ENCODE measurements at regions not wholly inside any gene's neighbourhood (a gene's known extent, or its start where the extent isn't known, plus 50 kb on each side); places are given as distances from the start of the nearest gene placed in this dataset.

DNA sequence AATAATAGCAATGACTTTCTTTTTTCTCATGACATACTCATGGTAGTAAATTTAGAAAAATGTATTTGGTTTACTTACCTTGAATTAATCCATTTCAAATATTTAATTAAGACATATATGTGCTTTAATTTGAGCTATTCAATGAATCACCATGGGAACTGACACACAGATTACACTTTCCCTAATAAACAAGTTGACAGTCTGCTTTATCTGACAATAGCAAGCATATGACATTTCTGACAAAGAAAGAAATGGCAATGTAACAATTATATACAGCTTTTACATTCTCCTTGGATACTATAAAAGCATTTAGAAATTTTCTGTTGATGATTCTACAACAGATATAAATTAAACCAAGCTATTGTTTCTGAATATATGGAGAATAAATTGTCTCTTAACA, 382.5 kb downstream of the CYLC2 start:
- TF ChIP-seq, protein P1, sequence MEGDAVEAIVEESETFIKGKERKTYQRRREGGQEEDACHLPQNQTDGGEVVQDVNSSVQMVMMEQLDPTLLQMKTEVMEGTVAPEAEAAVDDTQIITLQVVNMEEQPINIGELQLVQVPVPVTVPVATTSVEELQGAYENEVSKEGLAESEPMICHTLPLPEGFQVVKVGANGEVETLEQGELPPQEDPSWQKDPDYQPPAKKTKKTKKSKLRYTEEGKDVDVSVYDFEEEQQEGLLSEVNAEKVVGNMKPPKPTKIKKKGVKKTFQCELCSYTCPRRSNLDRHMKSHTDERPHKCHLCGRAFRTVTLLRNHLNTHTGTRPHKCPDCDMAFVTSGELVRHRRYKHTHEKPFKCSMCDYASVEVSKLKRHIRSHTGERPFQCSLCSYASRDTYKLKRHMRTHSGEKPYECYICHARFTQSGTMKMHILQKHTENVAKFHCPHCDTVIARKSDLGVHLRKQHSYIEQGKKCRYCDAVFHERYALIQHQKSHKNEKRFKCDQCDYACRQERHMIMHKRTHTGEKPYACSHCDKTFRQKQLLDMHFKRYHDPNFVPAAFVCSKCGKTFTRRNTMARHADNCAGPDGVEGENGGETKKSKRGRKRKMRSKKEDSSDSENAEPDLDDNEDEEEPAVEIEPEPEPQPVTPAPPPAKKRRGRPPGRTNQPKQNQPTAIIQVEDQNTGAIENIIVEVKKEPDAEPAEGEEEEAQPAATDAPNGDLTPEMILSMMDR (IDR thresholded peaks at IDR 0.05), result no peak
- TF ChIP-seq, protein P2, sequence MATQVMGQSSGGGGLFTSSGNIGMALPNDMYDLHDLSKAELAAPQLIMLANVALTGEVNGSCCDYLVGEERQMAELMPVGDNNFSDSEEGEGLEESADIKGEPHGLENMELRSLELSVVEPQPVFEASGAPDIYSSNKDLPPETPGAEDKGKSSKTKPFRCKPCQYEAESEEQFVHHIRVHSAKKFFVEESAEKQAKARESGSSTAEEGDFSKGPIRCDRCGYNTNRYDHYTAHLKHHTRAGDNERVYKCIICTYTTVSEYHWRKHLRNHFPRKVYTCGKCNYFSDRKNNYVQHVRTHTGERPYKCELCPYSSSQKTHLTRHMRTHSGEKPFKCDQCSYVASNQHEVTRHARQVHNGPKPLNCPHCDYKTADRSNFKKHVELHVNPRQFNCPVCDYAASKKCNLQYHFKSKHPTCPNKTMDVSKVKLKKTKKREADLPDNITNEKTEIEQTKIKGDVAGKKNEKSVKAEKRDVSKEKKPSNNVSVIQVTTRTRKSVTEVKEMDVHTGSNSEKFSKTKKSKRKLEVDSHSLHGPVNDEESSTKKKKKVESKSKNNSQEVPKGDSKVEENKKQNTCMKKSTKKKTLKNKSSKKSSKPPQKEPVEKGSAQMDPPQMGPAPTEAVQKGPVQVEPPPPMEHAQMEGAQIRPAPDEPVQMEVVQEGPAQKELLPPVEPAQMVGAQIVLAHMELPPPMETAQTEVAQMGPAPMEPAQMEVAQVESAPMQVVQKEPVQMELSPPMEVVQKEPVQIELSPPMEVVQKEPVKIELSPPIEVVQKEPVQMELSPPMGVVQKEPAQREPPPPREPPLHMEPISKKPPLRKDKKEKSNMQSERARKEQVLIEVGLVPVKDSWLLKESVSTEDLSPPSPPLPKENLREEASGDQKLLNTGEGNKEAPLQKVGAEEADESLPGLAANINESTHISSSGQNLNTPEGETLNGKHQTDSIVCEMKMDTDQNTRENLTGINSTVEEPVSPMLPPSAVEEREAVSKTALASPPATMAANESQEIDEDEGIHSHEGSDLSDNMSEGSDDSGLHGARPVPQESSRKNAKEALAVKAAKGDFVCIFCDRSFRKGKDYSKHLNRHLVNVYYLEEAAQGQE (IDR thresholded peaks at IDR 0.05; ENCODE audit: insufficient read depth in 1 of 2, low read depth in 2 of 2, low read length in 1 of 2), result no peak
- TF ChIP-seq POLR2AphosphoS5 (IDR thresholded peaks at IDR 0.05; ENCODE audit: low read depth, low read length), result no peak
